ENCODE measurements at regions not wholly inside any gene's neighbourhood (a gene's known extent, or its start where the extent isn't known, plus 50 kb on each side); places are given as distances from the start of the nearest gene placed in this dataset.

GRCh38 chr9:87803623-87804345, 77.9 kb downstream of the CTSL start:
- DNase-seq (no peak), ATAC-seq (no peak)
- Histone ChIP-seq H3K27me3 (no peaks in the 10 kb centered on the region), H3K27ac (no peak overlapping the region), H3K4me3 (no peak overlapping the region), H3K4me1 (no peaks in the 10 kb centered on the region), H3K9me3 (no peaks in the 10 kb centered on the region), H3K36me3 (replicated peaks in 1 of 2; ENCODE audit: insufficient read depth in 1 of 2, low read depth in 2 of 2) (no peaks in the 10 kb centered on the region)
- WGBS, 2 donors, result 64 to 69% methylated on average over 9 of the region's 9 CpGs
- intact Hi-C loops (cut with DNase I), result no loop called here
- TF ChIP-seq CTCF (IDR thresholded peaks at IDR 0.05) (no peak), POLR2A (IDR thresholded peaks at IDR 0.05) (no peak)

- no peaks in the 10 kb centered on the region for H3K9me3 ChIP-seq
- no peak for ATAC-seq
- H3K4me1 ChIP-seq, result no peaks in the 10 kb centered on the region
- 73 to 93% methylated on average over 5 of the region's 5 CpGs for WGBS, 2 donors
- no peak for DNase-seq
- TF ChIP-seq POLR2A (IDR thresholded peaks at IDR 0.05) (no peak), CTCF (IDR thresholded peaks at IDR 0.05) (no peak)
- intact Hi-C loops (cut with DNase I), result no loop called here
- H3K4me3 ChIP-seq, result no peak overlapping the region
- H3K36me3 ChIP-seq (replicated peaks in 1 of 2; ENCODE audit: insufficient read depth in 1 of 2, low read depth in 2 of 2), result no peaks in the 10 kb centered on the region
- no peaks in the 10 kb centered on the region for H3K27me3 ChIP-seq
- H3K27ac ChIP-seq, result no peak overlapping the region
Observed at GRCh38 chr9:87805259-87805658, 77.4 kb upstream of the SPATA31E1 start.

- Histone ChIP-seq H3K4me3 (no peak overlapping the region), H3K27ac (no peak overlapping the region), H3K36me3 (replicated peaks in 1 of 2; ENCODE audit: insufficient read depth in 1 of 2, low read depth in 2 of 2) (no peaks in the 10 kb centered on the region), H3K9me3 (no peaks in the 10 kb centered on the region), H3K27me3 (no peaks in the 10 kb centered on the region), H3K4me1 (no peaks in the 10 kb centered on the region)
- DNase-seq (no peak), ATAC-seq (no peak)
- intact Hi-C loops (cut with DNase I), result loop anchor here (5.0 kb wide), 1 partner anchor 128 kb away; no protein-coding TSS in a partner anchor
- TF ChIP-seq POLR2A (IDR thresholded peaks at IDR 0.05) (no peak), CTCF (IDR thresholded peaks at IDR 0.05) (no peak)
- WGBS, 2 donors, result 75 to 78% methylated on average over 5 of the region's 5 CpGs
Observed at GRCh38 chr9:87810008-87810407, 72.7 kb upstream of the SPATA31E1 start.

GRCh38 chr9:87810679-87811178, 71.9 kb upstream of the SPATA31E1 start:
- WGBS, 2 donors, result 70 to 74% methylated on average over 5 of the region's 5 CpGs
- DNase-seq (no peak), ATAC-seq (no peak)
- TF ChIP-seq CTCF (IDR thresholded peaks at IDR 0.05), result no peak
- TF ChIP-seq POLR2A (IDR thresholded peaks at IDR 0.05), result no peak
- H3K27me3 ChIP-seq, result no peaks in the 10 kb centered on the region
- H3K36me3 ChIP-seq (replicated peaks in 1 of 2; ENCODE audit: insufficient read depth in 1 of 2, low read depth in 2 of 2), result no peaks in the 10 kb centered on the region
- intact Hi-C loops (cut with DNase I), result loop anchor here (5.0 kb wide), 1 partner anchor 128 kb away; no protein-coding TSS in a partner anchor
- H3K27ac ChIP-seq, result no peak overlapping the region
- H3K9me3 ChIP-seq, result no peaks in the 10 kb centered on the region
- H3K4me1 ChIP-seq, result no peaks in the 10 kb centered on the region
- H3K4me3 ChIP-seq, result no peak overlapping the region

Data from body of pancreas (tissue), 4 donors.